ENCODE measurements at regions not wholly inside any gene's neighbourhood (a gene's known extent, or its start where the extent isn't known, plus 50 kb on each side); places are given as distances from the start of the nearest gene placed in this dataset.

DNA sequence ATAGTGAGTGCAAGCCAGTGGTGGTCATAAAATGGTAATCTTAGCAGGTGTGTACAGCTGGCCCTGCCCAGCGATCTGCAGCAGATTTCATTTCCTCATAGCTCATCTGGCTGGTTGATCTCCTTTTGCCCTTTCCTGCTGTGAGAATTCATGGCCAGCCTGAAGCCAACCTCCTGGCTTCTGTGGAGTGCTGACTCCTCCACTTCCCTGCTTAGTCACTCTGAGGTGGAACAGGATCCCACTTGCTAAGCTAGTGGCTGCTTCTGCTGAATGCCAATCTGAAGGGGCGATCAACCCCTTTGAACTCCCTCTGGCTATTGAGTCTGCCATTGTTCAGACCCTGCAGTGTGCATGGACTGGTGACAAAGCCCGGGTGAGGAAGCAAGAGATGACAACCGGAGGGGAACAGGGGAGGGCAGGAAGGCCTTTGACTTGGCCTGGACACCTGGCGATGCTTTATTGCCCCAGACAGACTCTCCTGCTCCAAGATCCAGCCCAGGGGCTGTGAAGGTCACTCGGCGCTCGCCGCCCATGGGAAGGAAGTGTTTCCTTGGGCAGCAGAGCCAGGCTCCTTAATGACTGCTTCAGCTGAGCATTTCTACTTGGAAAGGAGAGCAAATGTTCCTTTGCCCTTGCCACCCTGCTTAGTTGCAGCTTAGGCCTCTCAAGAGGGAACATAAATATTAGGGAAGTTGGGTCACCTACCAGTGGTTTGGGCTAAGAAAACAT, 341.1 kb downstream of the ZSWIM6 start (continued):
- TF ChIP-seq, protein P1, sequence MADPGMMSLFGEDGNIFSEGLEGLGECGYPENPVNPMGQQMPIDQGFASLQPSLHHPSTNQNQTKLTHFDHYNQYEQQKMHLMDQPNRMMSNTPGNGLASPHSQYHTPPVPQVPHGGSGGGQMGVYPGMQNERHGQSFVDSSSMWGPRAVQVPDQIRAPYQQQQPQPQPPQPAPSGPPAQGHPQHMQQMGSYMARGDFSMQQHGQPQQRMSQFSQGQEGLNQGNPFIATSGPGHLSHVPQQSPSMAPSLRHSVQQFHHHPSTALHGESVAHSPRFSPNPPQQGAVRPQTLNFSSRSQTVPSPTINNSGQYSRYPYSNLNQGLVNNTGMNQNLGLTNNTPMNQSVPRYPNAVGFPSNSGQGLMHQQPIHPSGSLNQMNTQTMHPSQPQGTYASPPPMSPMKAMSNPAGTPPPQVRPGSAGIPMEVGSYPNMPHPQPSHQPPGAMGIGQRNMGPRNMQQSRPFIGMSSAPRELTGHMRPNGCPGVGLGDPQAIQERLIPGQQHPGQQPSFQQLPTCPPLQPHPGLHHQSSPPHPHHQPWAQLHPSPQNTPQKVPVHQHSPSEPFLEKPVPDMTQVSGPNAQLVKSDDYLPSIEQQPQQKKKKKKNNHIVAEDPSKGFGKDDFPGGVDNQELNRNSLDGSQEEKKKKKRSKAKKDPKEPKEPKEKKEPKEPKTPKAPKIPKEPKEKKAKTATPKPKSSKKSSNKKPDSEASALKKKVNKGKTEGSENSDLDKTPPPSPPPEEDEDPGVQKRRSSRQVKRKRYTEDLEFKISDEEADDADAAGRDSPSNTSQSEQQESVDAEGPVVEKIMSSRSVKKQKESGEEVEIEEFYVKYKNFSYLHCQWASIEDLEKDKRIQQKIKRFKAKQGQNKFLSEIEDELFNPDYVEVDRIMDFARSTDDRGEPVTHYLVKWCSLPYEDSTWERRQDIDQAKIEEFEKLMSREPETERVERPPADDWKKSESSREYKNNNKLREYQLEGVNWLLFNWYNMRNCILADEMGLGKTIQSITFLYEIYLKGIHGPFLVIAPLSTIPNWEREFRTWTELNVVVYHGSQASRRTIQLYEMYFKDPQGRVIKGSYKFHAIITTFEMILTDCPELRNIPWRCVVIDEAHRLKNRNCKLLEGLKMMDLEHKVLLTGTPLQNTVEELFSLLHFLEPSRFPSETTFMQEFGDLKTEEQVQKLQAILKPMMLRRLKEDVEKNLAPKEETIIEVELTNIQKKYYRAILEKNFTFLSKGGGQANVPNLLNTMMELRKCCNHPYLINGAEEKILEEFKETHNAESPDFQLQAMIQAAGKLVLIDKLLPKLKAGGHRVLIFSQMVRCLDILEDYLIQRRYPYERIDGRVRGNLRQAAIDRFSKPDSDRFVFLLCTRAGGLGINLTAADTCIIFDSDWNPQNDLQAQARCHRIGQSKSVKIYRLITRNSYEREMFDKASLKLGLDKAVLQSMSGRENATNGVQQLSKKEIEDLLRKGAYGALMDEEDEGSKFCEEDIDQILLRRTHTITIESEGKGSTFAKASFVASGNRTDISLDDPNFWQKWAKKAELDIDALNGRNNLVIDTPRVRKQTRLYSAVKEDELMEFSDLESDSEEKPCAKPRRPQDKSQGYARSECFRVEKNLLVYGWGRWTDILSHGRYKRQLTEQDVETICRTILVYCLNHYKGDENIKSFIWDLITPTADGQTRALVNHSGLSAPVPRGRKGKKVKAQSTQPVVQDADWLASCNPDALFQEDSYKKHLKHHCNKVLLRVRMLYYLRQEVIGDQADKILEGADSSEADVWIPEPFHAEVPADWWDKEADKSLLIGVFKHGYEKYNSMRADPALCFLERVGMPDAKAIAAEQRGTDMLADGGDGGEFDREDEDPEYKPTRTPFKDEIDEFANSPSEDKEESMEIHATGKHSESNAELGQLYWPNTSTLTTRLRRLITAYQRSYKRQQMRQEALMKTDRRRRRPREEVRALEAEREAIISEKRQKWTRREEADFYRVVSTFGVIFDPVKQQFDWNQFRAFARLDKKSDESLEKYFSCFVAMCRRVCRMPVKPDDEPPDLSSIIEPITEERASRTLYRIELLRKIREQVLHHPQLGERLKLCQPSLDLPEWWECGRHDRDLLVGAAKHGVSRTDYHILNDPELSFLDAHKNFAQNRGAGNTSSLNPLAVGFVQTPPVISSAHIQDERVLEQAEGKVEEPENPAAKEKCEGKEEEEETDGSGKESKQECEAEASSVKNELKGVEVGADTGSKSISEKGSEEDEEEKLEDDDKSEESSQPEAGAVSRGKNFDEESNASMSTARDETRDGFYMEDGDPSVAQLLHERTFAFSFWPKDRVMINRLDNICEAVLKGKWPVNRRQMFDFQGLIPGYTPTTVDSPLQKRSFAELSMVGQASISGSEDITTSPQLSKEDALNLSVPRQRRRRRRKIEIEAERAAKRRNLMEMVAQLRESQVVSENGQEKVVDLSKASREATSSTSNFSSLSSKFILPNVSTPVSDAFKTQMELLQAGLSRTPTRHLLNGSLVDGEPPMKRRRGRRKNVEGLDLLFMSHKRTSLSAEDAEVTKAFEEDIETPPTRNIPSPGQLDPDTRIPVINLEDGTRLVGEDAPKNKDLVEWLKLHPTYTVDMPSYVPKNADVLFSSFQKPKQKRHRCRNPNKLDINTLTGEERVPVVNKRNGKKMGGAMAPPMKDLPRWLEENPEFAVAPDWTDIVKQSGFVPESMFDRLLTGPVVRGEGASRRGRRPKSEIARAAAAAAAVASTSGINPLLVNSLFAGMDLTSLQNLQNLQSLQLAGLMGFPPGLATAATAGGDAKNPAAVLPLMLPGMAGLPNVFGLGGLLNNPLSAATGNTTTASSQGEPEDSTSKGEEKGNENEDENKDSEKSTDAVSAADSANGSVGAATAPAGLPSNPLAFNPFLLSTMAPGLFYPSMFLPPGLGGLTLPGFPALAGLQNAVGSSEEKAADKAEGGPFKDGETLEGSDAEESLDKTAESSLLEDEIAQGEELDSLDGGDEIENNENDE (IDR thresholded peaks at IDR 0.05; ENCODE audit: insufficient replicate concordance, low read length) = no peak
- 0 out of 2 replicates have a peak, but pooled peaks have one; percentile 20 for TF ChIP-seq BACH1 (IDR thresholded peaks at IDR 0.05; ENCODE audit: low read length)
